SK-N-SH (cell line): ENCODE measurements at regions not wholly inside any gene's neighbourhood (a gene's known extent, or its start where the extent isn't known, plus 50 kb on each side); places are given as distances from the start of the nearest gene placed in this dataset.

Experiments
- ELF1 ChIP-seq: IDR thresholded peaks from 2 replicates; pipeline ENCODE4 v1.4.0; 2012
- EP300 ChIP-seq, 2 experiments: IDR thresholded peaks; 2 replicates each; pipeline versions ENCODE4 v1.4.0 to v1.6.1; 2012; ENCODE audit warnings: borderline replicate concordance in 1 of 2, low read depth in 1 of 2, low read length in 1 of 2
- FOSL2 ChIP-seq: IDR thresholded peaks from 2 replicates; pipeline ENCODE4 v1.4.0; 2012; ENCODE audit warnings: low read depth, mild to moderate bottlenecking, moderate library complexity, borderline replicate concordance
- FOXM1 ChIP-seq: IDR thresholded peaks from 2 replicates; pipeline ENCODE4 v1.4.0; 2012; ENCODE audit warnings: low read depth, mild to moderate bottlenecking
- JUND ChIP-seq: IDR thresholded peaks from 2 replicates; pipeline ENCODE4 v1.4.0; 2012
- MXI1 ChIP-seq: IDR thresholded peaks from 2 replicates; pipeline ENCODE4 v1.6.1; 2012; ENCODE audit warnings: mild to moderate bottlenecking, low read depth, low read length, improper control_type of control experiment
- POLR2AphosphoS5 ChIP-seq: IDR thresholded peaks from 2 replicates; pipeline ENCODE4 v1.6.1; 2012; ENCODE audit warnings: low read depth, low read length
- RAD21 ChIP-seq: IDR thresholded peaks from 2 replicates; pipeline ENCODE4 v1.6.1; 2012; ENCODE audit warnings: mild to moderate bottlenecking, low read length
- RFX5 ChIP-seq: IDR thresholded peaks from 2 replicates; pipeline ENCODE4 v1.6.1; 2012; ENCODE audit warnings: mild to moderate bottlenecking, improper control_type of control experiment, low read length
- TCF12 ChIP-seq: IDR thresholded peaks from 2 replicates; pipeline ENCODE4 v1.4.0; 2012
- TEAD4 ChIP-seq: IDR thresholded peaks from 2 replicates; pipeline ENCODE4 v1.4.0; 2012; ENCODE audit warnings: mild to moderate bottlenecking, borderline replicate concordance; ENCODE audit not compliant: insufficient read depth
- TF ChIP-seq, protein P1 (sequence below): fragments of 200-600 bp; sonication (generic); IDR thresholded peaks from 2 replicates; pipeline ENCODE4 v1.6.1; 2017; ENCODE audit warnings: antibody characterized with exemption, mild to moderate bottlenecking, moderate library complexity
- TF ChIP-seq, protein P2 (sequence below): fragments of 150-350 bp; IDR thresholded peaks from 2 replicates; pipeline ENCODE4 v1.6.1; 2017; ENCODE audit warnings: antibody characterized with exemption, low read length, low read depth, borderline replicate concordance
- TF ChIP-seq, protein P3 (sequence below): IDR thresholded peaks from 2 replicates; pipeline ENCODE4 v1.4.0; 2012; ENCODE audit warnings: low read depth

DNA sequence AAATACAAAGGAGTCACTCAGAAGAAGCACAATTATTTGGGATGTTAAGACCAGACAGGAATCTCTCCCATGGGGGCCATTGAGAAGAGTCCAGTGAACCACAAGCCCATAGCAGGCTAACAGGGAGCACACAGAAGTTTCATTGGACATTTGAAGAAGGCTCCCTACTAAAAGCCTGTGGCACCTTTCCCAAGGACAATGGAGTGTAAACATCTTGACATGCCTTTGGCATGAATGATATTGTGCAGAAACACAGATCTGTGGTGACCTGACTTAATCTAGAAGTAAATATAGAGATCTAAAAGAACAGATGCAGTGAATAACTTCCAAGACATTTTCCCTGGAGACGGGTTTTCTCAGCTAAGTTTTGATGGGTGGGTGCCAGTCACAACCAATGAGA lies 221.5 kb downstream of the EPHA4 start:
- TF ChIP-seq, protein P1, sequence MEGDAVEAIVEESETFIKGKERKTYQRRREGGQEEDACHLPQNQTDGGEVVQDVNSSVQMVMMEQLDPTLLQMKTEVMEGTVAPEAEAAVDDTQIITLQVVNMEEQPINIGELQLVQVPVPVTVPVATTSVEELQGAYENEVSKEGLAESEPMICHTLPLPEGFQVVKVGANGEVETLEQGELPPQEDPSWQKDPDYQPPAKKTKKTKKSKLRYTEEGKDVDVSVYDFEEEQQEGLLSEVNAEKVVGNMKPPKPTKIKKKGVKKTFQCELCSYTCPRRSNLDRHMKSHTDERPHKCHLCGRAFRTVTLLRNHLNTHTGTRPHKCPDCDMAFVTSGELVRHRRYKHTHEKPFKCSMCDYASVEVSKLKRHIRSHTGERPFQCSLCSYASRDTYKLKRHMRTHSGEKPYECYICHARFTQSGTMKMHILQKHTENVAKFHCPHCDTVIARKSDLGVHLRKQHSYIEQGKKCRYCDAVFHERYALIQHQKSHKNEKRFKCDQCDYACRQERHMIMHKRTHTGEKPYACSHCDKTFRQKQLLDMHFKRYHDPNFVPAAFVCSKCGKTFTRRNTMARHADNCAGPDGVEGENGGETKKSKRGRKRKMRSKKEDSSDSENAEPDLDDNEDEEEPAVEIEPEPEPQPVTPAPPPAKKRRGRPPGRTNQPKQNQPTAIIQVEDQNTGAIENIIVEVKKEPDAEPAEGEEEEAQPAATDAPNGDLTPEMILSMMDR, result no peak
- TF ChIP-seq JUND (no peak), FOXM1 (no peak), MXI1 (no peak), POLR2AphosphoS5 (no peak), TEAD4 (no peak), RAD21 (no peak), ELF1 (no peak), EP300 (IDR thresholded peaks at IDR 0.05; ENCODE audit: borderline replicate concordance in 1 of 2, low read depth in 1 of 2, low read length in 1 of 2) (no peak), TCF12 (no peak), RFX5 (no peak), FOSL2 (no peak)
- TF ChIP-seq, protein P2, sequence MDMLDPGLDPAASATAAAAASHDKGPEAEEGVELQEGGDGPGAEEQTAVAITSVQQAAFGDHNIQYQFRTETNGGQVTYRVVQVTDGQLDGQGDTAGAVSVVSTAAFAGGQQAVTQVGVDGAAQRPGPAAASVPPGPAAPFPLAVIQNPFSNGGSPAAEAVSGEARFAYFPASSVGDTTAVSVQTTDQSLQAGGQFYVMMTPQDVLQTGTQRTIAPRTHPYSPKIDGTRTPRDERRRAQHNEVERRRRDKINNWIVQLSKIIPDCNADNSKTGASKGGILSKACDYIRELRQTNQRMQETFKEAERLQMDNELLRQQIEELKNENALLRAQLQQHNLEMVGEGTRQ, result no peak
- TF ChIP-seq, protein P3, sequence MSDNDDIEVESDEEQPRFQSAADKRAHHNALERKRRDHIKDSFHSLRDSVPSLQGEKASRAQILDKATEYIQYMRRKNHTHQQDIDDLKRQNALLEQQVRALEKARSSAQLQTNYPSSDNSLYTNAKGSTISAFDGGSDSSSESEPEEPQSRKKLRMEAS, result no peak
